ENCODE measurements at regions not wholly inside any gene's neighbourhood (a gene's known extent, or its start where the extent isn't known, plus 50 kb on each side); places are given as distances from the start of the nearest gene placed in this dataset.

DNA sequence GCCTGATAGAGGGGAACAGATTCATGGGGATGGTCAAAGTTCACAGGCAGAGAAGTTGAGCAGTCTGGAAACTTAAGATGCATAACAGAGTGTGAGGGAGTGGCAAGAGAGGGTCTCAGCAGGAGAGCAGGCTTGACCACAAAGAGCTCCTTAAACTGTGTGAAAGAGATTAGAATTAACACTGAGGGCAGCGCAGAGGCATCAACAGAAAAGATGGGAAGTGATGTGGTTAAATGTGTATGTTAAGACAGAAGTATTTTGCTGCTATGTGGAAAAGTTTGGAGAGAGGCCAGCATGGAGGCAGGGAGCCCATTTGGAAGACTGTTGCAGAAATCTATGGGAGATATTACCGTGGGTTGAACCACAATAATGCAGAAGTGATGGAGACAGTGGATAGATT, 122.7 kb upstream of the LMNTD1 start:
- TF ChIP-seq, protein P1, sequence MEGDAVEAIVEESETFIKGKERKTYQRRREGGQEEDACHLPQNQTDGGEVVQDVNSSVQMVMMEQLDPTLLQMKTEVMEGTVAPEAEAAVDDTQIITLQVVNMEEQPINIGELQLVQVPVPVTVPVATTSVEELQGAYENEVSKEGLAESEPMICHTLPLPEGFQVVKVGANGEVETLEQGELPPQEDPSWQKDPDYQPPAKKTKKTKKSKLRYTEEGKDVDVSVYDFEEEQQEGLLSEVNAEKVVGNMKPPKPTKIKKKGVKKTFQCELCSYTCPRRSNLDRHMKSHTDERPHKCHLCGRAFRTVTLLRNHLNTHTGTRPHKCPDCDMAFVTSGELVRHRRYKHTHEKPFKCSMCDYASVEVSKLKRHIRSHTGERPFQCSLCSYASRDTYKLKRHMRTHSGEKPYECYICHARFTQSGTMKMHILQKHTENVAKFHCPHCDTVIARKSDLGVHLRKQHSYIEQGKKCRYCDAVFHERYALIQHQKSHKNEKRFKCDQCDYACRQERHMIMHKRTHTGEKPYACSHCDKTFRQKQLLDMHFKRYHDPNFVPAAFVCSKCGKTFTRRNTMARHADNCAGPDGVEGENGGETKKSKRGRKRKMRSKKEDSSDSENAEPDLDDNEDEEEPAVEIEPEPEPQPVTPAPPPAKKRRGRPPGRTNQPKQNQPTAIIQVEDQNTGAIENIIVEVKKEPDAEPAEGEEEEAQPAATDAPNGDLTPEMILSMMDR (IDR thresholded peaks at IDR 0.05) = no peak
- no peak for TF ChIP-seq POLR2A (IDR thresholded peaks at IDR 0.05)
- no peaks in the 10 kb centered on the region for H3K9me3 ChIP-seq
- 67 to 72% (median 70%) methylated on average over 2 of the region's 2 CpGs for WGBS, 4 donors
- intact Hi-C loops (cut with DNase I) = loop anchor here in 2 of 10 donors (5.0 to 10.0 kb wide), 2 partner anchors 349 to 351 kb away; no protein-coding TSS in a partner anchor
- no peak overlapping the region for H3K4me3 ChIP-seq
- H3K36me3 ChIP-seq = no peaks in the 10 kb centered on the region
- no peak for ATAC-seq
- no peak for DNase-seq
- H3K4me1 ChIP-seq = no peaks in the 10 kb centered on the region
- no peaks in the 10 kb centered on the region for H3K27me3 ChIP-seq
- H3K27ac ChIP-seq = no peak overlapping the region

DNA sequence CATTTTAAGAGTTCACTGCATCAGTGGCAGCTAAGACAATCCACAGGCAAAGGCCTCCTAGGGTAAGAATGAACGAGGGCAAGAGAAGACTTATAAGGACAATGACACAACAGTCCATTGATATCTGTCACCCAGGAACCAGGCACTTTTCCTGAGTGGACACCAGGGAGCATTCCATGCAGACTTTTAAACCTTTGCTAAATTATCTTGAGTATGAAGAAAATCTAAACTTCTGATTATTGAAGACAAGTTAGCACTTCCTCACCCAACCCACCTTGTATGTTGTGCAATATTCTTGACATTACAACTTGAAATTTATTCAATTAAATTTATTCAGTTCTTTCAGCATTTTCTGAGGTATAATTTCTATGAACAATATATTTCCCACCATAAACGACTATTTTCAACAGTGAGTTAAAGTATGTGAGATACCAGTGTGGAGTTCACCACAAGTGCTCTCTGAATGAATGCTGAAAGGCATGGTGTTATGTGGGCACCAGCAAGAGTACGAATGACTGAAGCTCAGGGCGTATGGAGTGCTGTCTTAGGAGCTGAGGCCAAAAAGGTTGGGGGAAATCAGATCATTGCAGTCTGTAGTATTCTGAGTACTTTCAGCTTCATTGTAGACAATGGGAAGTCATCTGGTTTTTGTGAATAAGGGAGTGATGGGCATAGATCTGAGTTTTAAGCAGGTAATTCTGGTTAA, 124.3 kb upstream of the LMNTD1 start:
- Histone ChIP-seq H3K4me1 (no peaks in the 10 kb centered on the region), H3K4me3 (no peak overlapping the region), H3K27ac (no peak overlapping the region), H3K36me3 (no peaks in the 10 kb centered on the region), H3K9me3 (no peaks in the 10 kb centered on the region), H3K27me3 (no peaks in the 10 kb centered on the region)
- peak in 2 of 4 donors; percentile 34 to 56 for ATAC-seq
- no peak for DNase-seq
- intact Hi-C loops (cut with DNase I) = loop anchor here in 2 of 10 donors (5.0 to 10.0 kb wide), 2 partner anchors 347 to 350 kb away; no protein-coding TSS in a partner anchor
- WGBS, 4 donors = 62 to 79% (median 71%) methylated on average over 4 of the region's 4 CpGs
- no peak for TF ChIP-seq POLR2A (IDR thresholded peaks at IDR 0.05)
- TF ChIP-seq, protein P1 (IDR thresholded peaks at IDR 0.05) = peak in 4 of 12 donors; percentile 25 to 48 (median 36)

DNA sequence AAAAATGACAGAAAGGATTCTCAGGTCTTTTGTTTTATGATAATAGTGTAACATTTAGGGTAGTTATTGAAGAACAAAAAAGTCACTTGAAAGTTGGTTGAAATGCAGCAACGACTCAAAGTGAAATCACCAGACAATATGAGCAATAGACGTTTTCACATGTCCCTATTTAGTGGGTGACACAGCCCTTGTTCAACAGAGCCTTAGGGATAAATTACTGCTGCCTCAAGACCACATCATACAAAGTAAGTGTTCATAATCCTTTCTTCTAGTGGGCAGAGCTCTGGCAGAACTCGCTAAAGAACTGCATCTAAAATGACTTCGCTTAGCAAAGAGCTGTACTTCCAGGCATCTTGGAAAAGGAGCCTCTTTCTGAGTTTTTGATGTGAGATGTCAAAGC, 128.5 kb upstream of the LMNTD1 start:
- no peak overlapping the region for H3K4me3 ChIP-seq
- no peaks in the 10 kb centered on the region for H3K36me3 ChIP-seq
- H3K4me1 ChIP-seq = no peaks in the 10 kb centered on the region
- no peaks in the 10 kb centered on the region for H3K9me3 ChIP-seq
- intact Hi-C loops (cut with DNase I) = loop anchor here in 1 of 10 donors (10.0 kb wide), 1 partner anchor 343 kb away; no protein-coding TSS in a partner anchor
- H3K27ac ChIP-seq = no peak overlapping the region
- TF ChIP-seq, protein P1 (IDR thresholded peaks at IDR 0.05) = no peak
- H3K27me3 ChIP-seq = no peaks in the 10 kb centered on the region
- ATAC-seq (no peak), DNase-seq (no peak)
- WGBS, 4 donors = 87 to 92% (median 88%) methylated on average over 4 of the region's 4 CpGs

DNA sequence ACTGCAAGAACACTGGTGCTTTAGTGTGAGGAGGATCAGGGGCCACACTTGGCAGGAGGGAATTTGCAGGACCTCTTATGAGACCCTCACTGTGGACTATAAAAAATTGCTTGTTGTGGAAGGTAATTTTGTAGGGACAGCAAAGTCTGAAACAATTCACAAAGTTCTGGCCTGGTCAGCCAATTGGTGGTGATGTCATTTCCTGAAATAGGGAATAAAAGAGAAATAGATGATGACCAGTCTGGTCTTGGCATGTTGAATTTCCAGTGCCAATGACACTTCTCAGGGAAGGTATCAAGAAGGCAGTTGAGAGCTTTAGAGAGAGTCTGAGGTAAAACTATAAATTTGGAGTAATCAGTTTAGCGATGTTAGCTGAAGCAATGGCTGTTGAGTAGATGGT, 129.3 kb upstream of the LMNTD1 start:
- no peak for DNase-seq
- H3K9me3 ChIP-seq = no peaks in the 10 kb centered on the region
- intact Hi-C loops (cut with DNase I) = loop anchor here in 1 of 10 donors (10.0 kb wide), 1 partner anchor 342 kb away; no protein-coding TSS in a partner anchor
- H3K4me1 ChIP-seq = no peaks in the 10 kb centered on the region
- no peak overlapping the region for H3K4me3 ChIP-seq
- no peak for ATAC-seq
- H3K36me3 ChIP-seq = no peaks in the 10 kb centered on the region
- TF ChIP-seq POLR2A (IDR thresholded peaks at IDR 0.05) = no peak
- TF ChIP-seq, protein P1 (IDR thresholded peaks at IDR 0.05) = no peak
- WGBS, 4 donors = 90 to 98% (median 97%) methylated on average over 1 of the region's 1 CpG
- no peak overlapping the region for H3K27ac ChIP-seq
- no peaks in the 10 kb centered on the region for H3K27me3 ChIP-seq

Measured in heart left ventricle (tissue), 16 donors.